H9 (cell line): ENCODE measurements at regions not wholly inside any gene's neighbourhood (a gene's known extent, or its start where the extent isn't known, plus 50 kb on each side); places are given as distances from the start of the nearest gene placed in this dataset.

Experiments used
- DNase-seq: peaks from one replicate; pipeline ENCODE4 v3.0.0-alpha.2; 2017
- H2AFZ ChIP-seq: one replicate; pipeline ENCODE4 v1.6.1; 2013; ENCODE audit warnings: mild to moderate bottlenecking, low read length, control low read depth, moderate library complexity
- H2AK5ac ChIP-seq: 2 replicates; pipeline ENCODE4 v1.6.1; 2013; ENCODE audit warnings: low read length, control low read depth, mixed read lengths; ENCODE audit not compliant: insufficient read length
- H2BK120ac ChIP-seq: one replicate; pipeline ENCODE4 v1.6.1; 2013; ENCODE audit warnings: low read depth, mild to moderate bottlenecking, low read length, control low read depth, inconsistent platforms; ENCODE audit not compliant: poor library complexity, severe bottlenecking
- H2BK12ac ChIP-seq: 2 replicates; pipeline ENCODE4 v1.6.1; 2013; ENCODE audit warnings: low read length, control low read depth, mixed read lengths, low read depth; ENCODE audit not compliant: insufficient read length
- H2BK15ac ChIP-seq: 2 replicates; pipeline ENCODE4 v1.6.1; 2013; ENCODE audit warnings: low read depth, low read length, control low read depth
- H2BK20ac ChIP-seq: one replicate; pipeline ENCODE4 v1.6.1; 2013; ENCODE audit warnings: low read depth, mild to moderate bottlenecking, low read length, control low read depth, inconsistent platforms; ENCODE audit not compliant: poor library complexity, severe bottlenecking
- H2BK5ac ChIP-seq: 2 replicates; pipeline ENCODE4 v1.6.1; 2013; ENCODE audit warnings: low read length, control low read depth, mixed read lengths; ENCODE audit not compliant: insufficient read length
- H3K14ac ChIP-seq: 2 replicates; pipeline ENCODE4 v1.6.1; 2013; ENCODE audit warnings: low read length, control low read depth; ENCODE audit not compliant: insufficient read depth
- H3K18ac ChIP-seq: 2 replicates; pipeline ENCODE4 v1.6.1; 2013; ENCODE audit warnings: low read depth, mild to moderate bottlenecking, mixed read lengths, low read length, control low read depth; ENCODE audit not compliant: insufficient read length
- H3K23ac ChIP-seq: 2 replicates; pipeline ENCODE4 v1.6.1; 2013; ENCODE audit warnings: low read length, control low read depth, mixed read lengths, low read depth; ENCODE audit not compliant: insufficient read length
- H3K23me2 ChIP-seq: 2 replicates; pipeline ENCODE4 v1.6.1; 2013; ENCODE audit warnings: low read depth, mild to moderate bottlenecking, mixed read lengths, low read length, control low read depth; ENCODE audit not compliant: insufficient read length, poor library complexity, severe bottlenecking
- H3K27ac ChIP-seq: 2 replicates; pipeline ENCODE4 v1.5.1; 2013; ENCODE audit warnings: low read length, control low read depth, mixed read lengths, low read depth; ENCODE audit not compliant: insufficient read length
- H3K27me3 ChIP-seq: 2 replicates; pipeline ENCODE4 v1.6.1; 2013; ENCODE audit warnings: low read length, control low read depth, inconsistent platforms; ENCODE audit not compliant: insufficient read depth
- H3K4ac ChIP-seq: 2 replicates; pipeline ENCODE4 v1.6.1; 2013; ENCODE audit warnings: low read depth, mild to moderate bottlenecking, control low read depth, inconsistent platforms, low read length, moderate library complexity
- H3K4me1 ChIP-seq: 2 replicates; pipeline ENCODE4 v1.6.1; 2013; ENCODE audit warnings: low read length, control low read depth, inconsistent platforms; ENCODE audit not compliant: insufficient read depth
- H3K4me2 ChIP-seq: 2 replicates; pipeline ENCODE4 v1.6.1; 2013; ENCODE audit warnings: low read length, control low read depth, mixed read lengths; ENCODE audit not compliant: insufficient read length, insufficient read depth
- H3K56ac ChIP-seq: 2 replicates; pipeline ENCODE4 v1.6.1; 2013; ENCODE audit warnings: low read depth, mild to moderate bottlenecking, mixed read lengths, low read length, control low read depth; ENCODE audit not compliant: insufficient read length
- H3K79me1 ChIP-seq: 2 replicates; pipeline ENCODE4 v1.6.1; 2013; ENCODE audit warnings: low read depth, mild to moderate bottlenecking, moderate library complexity, low read length, control low read depth, inconsistent platforms; ENCODE audit not compliant: insufficient read depth, poor library complexity, severe bottlenecking
- H3K79me2 ChIP-seq: 2 replicates; pipeline ENCODE4 v1.6.1; 2013; ENCODE audit warnings: low read length, control low read depth, inconsistent platforms; ENCODE audit not compliant: insufficient read depth
- H3K9ac ChIP-seq: 2 replicates; pipeline ENCODE4 v1.6.1; 2013; ENCODE audit warnings: low read length, control low read depth, mixed read lengths; ENCODE audit not compliant: insufficient read length; ENCODE audit errors: extremely low read depth
- H3K9me3 ChIP-seq: one replicate; pipeline ENCODE4 v1.6.1; 2013; ENCODE audit warnings: low read depth, low read length, inconsistent platforms; ENCODE audit not compliant: control insufficient read depth
- H3T11ph ChIP-seq: one replicate; pipeline ENCODE4 v1.6.1; 2013; ENCODE audit warnings: mild to moderate bottlenecking, low read length, control low read depth, inconsistent platforms
- H4K20me1 ChIP-seq: one replicate; pipeline ENCODE4 v1.6.1; 2013; ENCODE audit not compliant: control insufficient read depth, insufficient read length, insufficient read depth
- H4K5ac ChIP-seq: 2 replicates; pipeline ENCODE4 v1.6.1; 2013; ENCODE audit warnings: low read depth, mild to moderate bottlenecking, mixed read lengths, low read length, control low read depth; ENCODE audit not compliant: insufficient read length
- H4K8ac ChIP-seq: replicated peaks from 2 replicates; pipeline ENCODE4 v1.6.1; 2013; ENCODE audit warnings: low read length, control low read depth, mixed read lengths, low read depth; ENCODE audit not compliant: insufficient read length
- H4K91ac ChIP-seq: 2 replicates; pipeline ENCODE4 v1.6.1; 2013; ENCODE audit warnings: low read depth, mild to moderate bottlenecking, moderate library complexity, mixed read lengths, low read length, control low read depth; ENCODE audit not compliant: insufficient read length
- H3K27ac Mint-ChIP-seq, 3 experiments: 2 replicates in 2 of 3; 3 replicates in 1 of 3; pipeline ENCODE4 v1.8.0; 2020 to 2021; ENCODE audit warnings: mixed read lengths in 3 of 3, mild to moderate bottlenecking in 1 of 3, moderate library complexity in 1 of 3
- H3K27me3 Mint-ChIP-seq: 2 replicates; pipeline ENCODE4 v1.8.0; 2021; ENCODE audit warnings: low read depth, mild to moderate bottlenecking, moderate library complexity, mixed read lengths
- H3K36me3 Mint-ChIP-seq, 3 experiments: 2 replicates in 2 of 3; 3 replicates in 1 of 3; pipeline ENCODE4 v1.8.0; 2020 to 2021; ENCODE audit warnings: low read depth in 3 of 3, mixed read lengths in 3 of 3; ENCODE audit not compliant: insufficient read depth in 1 of 3
- H3K4me1 Mint-ChIP-seq, 2 experiments: 2 replicates each; pipeline ENCODE4 v1.8.0; 2020; ENCODE audit warnings: mixed read lengths in 2 of 2
- H3K4me3 Mint-ChIP-seq, 2 experiments: 2 replicates in 1 of 2; 3 replicates in 1 of 2; pipeline ENCODE4 v1.8.0; 2020 to 2021; ENCODE audit warnings: mild to moderate bottlenecking in 2 of 2, mixed read lengths in 2 of 2, moderate library complexity in 1 of 2
- H3K9me3 Mint-ChIP-seq, 2 experiments: 2 replicates in 1 of 2; 3 replicates in 1 of 2; pipeline ENCODE4 v1.8.0; 2020; ENCODE audit warnings: mild to moderate bottlenecking in 2 of 2, mixed read lengths in 2 of 2, moderate library complexity in 1 of 2
- WGBS: extraction: QIAGEN DNeasy Blood & Tissue Kit; methylation state at CpG from one replicate; pipeline ENCODE4 v1.1.7; 2013; ENCODE audit warnings: missing lambda C conversion rate, low lambda C conversion rate, mixed read lengths; ENCODE audit not compliant: insufficient read length; ENCODE audit errors: extremely low coverage; 5-methylcytosine and 5-hydroxymethylcytosine counted together
- TF ChIP-seq, protein P1 (sequence below): fragments of 200-600 bp; sonication (generic); conservative IDR thresholded peaks from 3 replicates; pipeline ENCODE4 v1.8.0; 2021; ENCODE audit warnings: antibody characterized with exemption, mild to moderate bottlenecking

DNA sequence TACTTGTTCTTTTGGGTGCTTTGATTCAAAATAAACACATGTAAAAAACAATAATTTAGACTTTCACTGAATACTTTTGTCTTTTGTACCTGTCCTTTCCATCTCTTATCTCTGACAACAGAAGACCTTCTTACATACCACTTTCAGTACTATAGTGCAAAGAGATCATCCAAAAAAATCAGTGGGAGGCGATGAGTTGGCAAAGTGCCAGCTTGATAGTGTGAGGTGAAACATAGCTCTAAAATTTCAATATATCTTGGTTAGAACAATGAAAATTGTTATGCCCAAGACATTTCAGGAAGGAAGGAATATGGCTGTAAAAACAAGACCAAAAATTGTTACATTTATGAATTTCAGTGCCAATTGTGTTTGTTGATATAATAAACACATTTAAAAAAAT, 390.2 kb upstream of the COBL start:
- H2BK12ac ChIP-seq, result no peak overlapping the region
- no peak overlapping the region for H3T11ph ChIP-seq
- H3K23ac ChIP-seq, result no peak overlapping the region
- H3K79me2 ChIP-seq, result no peaks in the 10 kb centered on the region
- H4K20me1 ChIP-seq, result no peaks in the 10 kb centered on the region
- H2AFZ ChIP-seq, result no peak overlapping the region
- no peak overlapping the region for H2BK15ac ChIP-seq
- H3K4me1 ChIP-seq, result no peaks in the 10 kb centered on the region
- H4K5ac ChIP-seq, result no peak overlapping the region
- TF ChIP-seq, protein P1, sequence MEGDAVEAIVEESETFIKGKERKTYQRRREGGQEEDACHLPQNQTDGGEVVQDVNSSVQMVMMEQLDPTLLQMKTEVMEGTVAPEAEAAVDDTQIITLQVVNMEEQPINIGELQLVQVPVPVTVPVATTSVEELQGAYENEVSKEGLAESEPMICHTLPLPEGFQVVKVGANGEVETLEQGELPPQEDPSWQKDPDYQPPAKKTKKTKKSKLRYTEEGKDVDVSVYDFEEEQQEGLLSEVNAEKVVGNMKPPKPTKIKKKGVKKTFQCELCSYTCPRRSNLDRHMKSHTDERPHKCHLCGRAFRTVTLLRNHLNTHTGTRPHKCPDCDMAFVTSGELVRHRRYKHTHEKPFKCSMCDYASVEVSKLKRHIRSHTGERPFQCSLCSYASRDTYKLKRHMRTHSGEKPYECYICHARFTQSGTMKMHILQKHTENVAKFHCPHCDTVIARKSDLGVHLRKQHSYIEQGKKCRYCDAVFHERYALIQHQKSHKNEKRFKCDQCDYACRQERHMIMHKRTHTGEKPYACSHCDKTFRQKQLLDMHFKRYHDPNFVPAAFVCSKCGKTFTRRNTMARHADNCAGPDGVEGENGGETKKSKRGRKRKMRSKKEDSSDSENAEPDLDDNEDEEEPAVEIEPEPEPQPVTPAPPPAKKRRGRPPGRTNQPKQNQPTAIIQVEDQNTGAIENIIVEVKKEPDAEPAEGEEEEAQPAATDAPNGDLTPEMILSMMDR, result no peak
- no peak overlapping the region for H2BK20ac ChIP-seq
- H3K9me3 ChIP-seq, result no peaks in the 10 kb centered on the region
- no peak overlapping the region for H3K27ac Mint-ChIP-seq
- WGBS, result no CpG with 5 or more reads among the region's 1 CpG
- H2BK120ac ChIP-seq, result no peak overlapping the region
- no peak overlapping the region for H3K56ac ChIP-seq
- H3K9me3 Mint-ChIP-seq, result peaks cover 3 to 6% of the 10 kb centered on the region in 2 experiments; a peak in 2 of 5 replicates
- H4K8ac ChIP-seq, result no peak overlapping the region
- no peak overlapping the region for H2AK5ac ChIP-seq
- no peak overlapping the region for H2BK5ac ChIP-seq
- H3K18ac ChIP-seq, result no peak overlapping the region
- no peaks in the 10 kb centered on the region for H3K23me2 ChIP-seq
- no peaks in the 10 kb centered on the region for H3K36me3 Mint-ChIP-seq
- no peaks in the 10 kb centered on the region for H3K4me1 Mint-ChIP-seq
- H3K4me3 Mint-ChIP-seq, result no peak overlapping the region
- no peak overlapping the region for H3K14ac ChIP-seq
- H3K79me1 ChIP-seq, result no peaks in the 10 kb centered on the region
- no peak for DNase-seq
- no peaks in the 10 kb centered on the region for H3K27me3 ChIP-seq
- H3K27ac ChIP-seq, result no peak overlapping the region
- H3K27me3 Mint-ChIP-seq, result no peaks in the 10 kb centered on the region
- H3K4ac ChIP-seq, result no peak overlapping the region
- H3K4me2 ChIP-seq, result no peak overlapping the region
- no peak overlapping the region for H4K91ac ChIP-seq
- no peak overlapping the region for H3K9ac ChIP-seq
